ENCODE measurements at regions not wholly inside any gene's neighbourhood (a gene's known extent, or its start where the extent isn't known, plus 50 kb on each side); places are given as distances from the start of the nearest gene placed in this dataset.

GRCh38 chr11:69923641-69924307 lies 104.6 kb upstream of the FGF3 start:
- ATAC-seq (ENCODE audit: low read depth) (no peak), DNase-seq (no peak)
- Histone ChIP-seq H3K79me2 (ENCODE audit: control insufficient read depth, insufficient read depth, low read length) (no peaks in the 10 kb centered on the region), H2AFZ (ENCODE audit: insufficient read depth, low read depth, low read length, poor library complexity, severe bottlenecking) (no peak overlapping the region), H3K4me2 (replicated peaks; ENCODE audit: low read depth, low read length, poor library complexity, severe bottlenecking) (no peak overlapping the region), H3K27ac (ENCODE audit: low read length in 2 of 2) (no peak overlapping the region), H3K36me3 (replicated peaks in 1 of 2; ENCODE audit: control extremely low read depth in 1 of 2, control insufficient read depth in 1 of 2, extremely low read depth in 1 of 2, insufficient read depth in 2 of 2, low read length in 1 of 2) (no peaks in the 10 kb centered on the region), H3K27me3 (replicated peaks in 1 of 4; ENCODE audit: control extremely low read depth in 1 of 4, control insufficient read depth in 3 of 4, insufficient read depth in 4 of 4, low read length in 3 of 4) (peaks cover 0 to 40% (median 4%) of the 10 kb centered on the region in 4 experiments), H3K9me3 (ENCODE audit: control extremely low read depth in 1 of 3, control insufficient read depth in 2 of 3, insufficient read depth in 1 of 3, low read length in 2 of 3) (no peaks in the 10 kb centered on the region), H3K4me1 (ENCODE audit: control insufficient read depth in 2 of 2, insufficient read depth in 2 of 2, low read length in 2 of 2) (peaks cover 5 to 13% of the 10 kb centered on the region in 2 donors), H4K20me1 (ENCODE audit: control insufficient read depth, insufficient read depth, low read length, poor library complexity, severe bottlenecking) (no peaks in the 10 kb centered on the region), H3K4me3 (ENCODE audit: control extremely low read depth in 1 of 5, extremely low read depth in 1 of 5, insufficient read depth in 1 of 5, low read depth in 2 of 5, low read length in 4 of 5) (no peak overlapping the region), H3K9ac (ENCODE audit: low read length) (no peak overlapping the region)
- H3K27ac Mint-ChIP-seq, result no peak overlapping the region
- peaks cover 7% of the 10 kb centered on the region for H3K4me1 Mint-ChIP-seq
- no peak for TF ChIP-seq CTCF (IDR thresholded peaks at IDR 0.05)
- no peak for TF ChIP-seq EZH2 (IDR thresholded peaks at IDR 0.05; ENCODE audit: borderline replicate concordance, insufficient read depth, low read depth, low read length, poor library complexity, severe bottlenecking)
- peaks cover 61% of the 10 kb centered on the region for H3K27me3 Mint-ChIP-seq
- no peaks in the 10 kb centered on the region for H3K9me3 Mint-ChIP-seq (ENCODE audit: insufficient read depth)
- CTCF ChIA-PET, result interaction anchor here (1.3 kb wide), 1 partner anchor 9 kb away, joined by 3 read pairs; no protein-coding TSS in a partner anchor
- WGBS (ENCODE audit: insufficient coverage), result 94% methylated on average over 8 of the region's 13 CpGs
- POLR2A ChIA-PET, result no interaction called here
- no peak overlapping the region for H3K4me3 Mint-ChIP-seq
- intact Hi-C loops (cut with micrococcal nuclease), result no loop called here

GRCh38 chr11:69924308-69925161 lies 105.3 kb upstream of the FGF3 start:
- H3K4me3 Mint-ChIP-seq, result no peak overlapping the region
- ATAC-seq (ENCODE audit: low read depth), result no peak
- no peak overlapping the region for H3K4me3 ChIP-seq (ENCODE audit: control extremely low read depth in 1 of 5, extremely low read depth in 1 of 5, insufficient read depth in 1 of 5, low read depth in 2 of 5, low read length in 4 of 5)
- H4K20me1 ChIP-seq (ENCODE audit: control insufficient read depth, insufficient read depth, low read length, poor library complexity, severe bottlenecking), result no peaks in the 10 kb centered on the region
- H3K27ac ChIP-seq (ENCODE audit: low read length in 2 of 2), result no peak overlapping the region
- no peak overlapping the region for H3K9ac ChIP-seq (ENCODE audit: low read length)
- intact Hi-C loops (cut with micrococcal nuclease), result no loop called here
- WGBS (ENCODE audit: insufficient coverage), result 75% methylated on average over 2 of the region's 2 CpGs
- H3K79me2 ChIP-seq (ENCODE audit: control insufficient read depth, insufficient read depth, low read length), result no peaks in the 10 kb centered on the region
- peaks cover 5 to 9% of the 10 kb centered on the region in 2 donors for H3K4me1 ChIP-seq (ENCODE audit: control insufficient read depth in 2 of 2, insufficient read depth in 2 of 2, low read length in 2 of 2)
- peaks cover 7% of the 10 kb centered on the region for H3K4me1 Mint-ChIP-seq
- peaks cover 60% of the 10 kb centered on the region for H3K27me3 Mint-ChIP-seq
- peaks cover 0 to under 1% (median 0%) of the 10 kb centered on the region in 3 donors for H3K9me3 ChIP-seq (ENCODE audit: control extremely low read depth in 1 of 3, control insufficient read depth in 2 of 3, insufficient read depth in 1 of 3, low read length in 2 of 3)
- H2AFZ ChIP-seq (ENCODE audit: insufficient read depth, low read depth, low read length, poor library complexity, severe bottlenecking), result no peak overlapping the region
- no peak for TF ChIP-seq CTCF (IDR thresholded peaks at IDR 0.05)
- TF ChIP-seq EZH2 (IDR thresholded peaks at IDR 0.05; ENCODE audit: borderline replicate concordance, insufficient read depth, low read depth, low read length, poor library complexity, severe bottlenecking), result no peak
- H3K9me3 Mint-ChIP-seq (ENCODE audit: insufficient read depth), result peaks cover 1% of the 10 kb centered on the region
- no peak overlapping the region for H3K4me2 ChIP-seq (replicated peaks; ENCODE audit: low read depth, low read length, poor library complexity, severe bottlenecking)
- ChIA-PET POLR2A (no interaction called here), CTCF (interaction anchor here (1.3 kb wide), 1 partner anchor 10 kb away, joined by 3 read pairs; no protein-coding TSS in a partner anchor)
- H3K36me3 ChIP-seq (replicated peaks in 1 of 2; ENCODE audit: control extremely low read depth in 1 of 2, control insufficient read depth in 1 of 2, extremely low read depth in 1 of 2, insufficient read depth in 2 of 2, low read length in 1 of 2), result no peaks in the 10 kb centered on the region
- no peak overlapping the region for H3K27ac Mint-ChIP-seq
- H3K27me3 ChIP-seq (replicated peaks in 1 of 4; ENCODE audit: control extremely low read depth in 1 of 4, control insufficient read depth in 3 of 4, insufficient read depth in 4 of 4, low read length in 3 of 4), result peaks cover 0 to 40% (median 6%) of the 10 kb centered on the region in 4 experiments
- no peak for DNase-seq
